ENCODE measurements at regions not wholly inside any gene's neighbourhood (a gene's known extent, or its start where the extent isn't known, plus 50 kb on each side); places are given as distances from the start of the nearest gene placed in this dataset.
"Not testable (repeated sequence)": the region's sequence is repeated elsewhere in the genome, so short reads cannot be mapped to it uniquely, and the experiment has no call there.

- ATAC-seq (no peak), DNase-seq (no peak)
- Mint-ChIP-seq H3K4me3 (no peak overlapping the region), H3K27ac (no peak overlapping the region), H3K36me3 (peaks cover 0 to 4% (median 0%) of the 10 kb centered on the region in 3 donors), H3K27me3 (peaks cover 0 to 2% (median 0%) of the 10 kb centered on the region in 5 donors), H3K4me1 (no peaks in the 10 kb centered on the region), H3K9me3 (peaks cover 0 to 10% (median 7%) of the 10 kb centered on the region in 9 donors)
- POLR2A ChIA-PET, result no interaction called here
These were observed 242.4 kb upstream of the KIAA1217 start for GRCh38 chr10:23966504-23967051.

- Mint-ChIP-seq H3K27me3 (peaks cover 0 to 2% (median 0%) of the 10 kb centered on the region in 5 donors), H3K36me3 (peaks cover 0 to 4% (median 0%) of the 10 kb centered on the region in 3 donors), H3K27ac (no peak overlapping the region), H3K9me3 (peaks cover 0 to 25% (median 7%) of the 10 kb centered on the region in 9 donors), H3K4me1 (no peaks in the 10 kb centered on the region), H3K4me3 (no peak overlapping the region)
- ATAC-seq (no peak), DNase-seq (no peak)
- POLR2A ChIA-PET, result no interaction called here
These were observed 240.6 kb upstream of the KIAA1217 start for GRCh38 chr10:23968301-23968700.

GRCh38 chr10:23974746-23975272, 234.1 kb upstream of the KIAA1217 start:
- peaks cover 0 to 4% (median 0%) of the 10 kb centered on the region in 3 donors for H3K36me3 Mint-ChIP-seq
- POLR2A ChIA-PET, result no interaction called here

GRCh38 chr10:23975431-23975830, 233.5 kb upstream of the KIAA1217 start:
- Mint-ChIP-seq H3K9me3 (peaks cover 0 to 35% (median 6%) of the 10 kb centered on the region in 9 donors), H3K27me3 (peaks cover 0 to 8% (median 2%) of the 10 kb centered on the region in 5 donors), H3K4me3 (no peak overlapping the region), H3K27ac (no peak overlapping the region), H3K36me3 (peaks cover 0 to 4% (median 0%) of the 10 kb centered on the region in 3 donors), H3K4me1 (no peaks in the 10 kb centered on the region)
- ATAC-seq (no peak), DNase-seq (no peak)
- POLR2A ChIA-PET, result no interaction called here

More at GRCh38 chr10:23974746-23975272, 234.1 kb upstream of the KIAA1217 start:
- peaks cover 0 to 35% (median 6%) of the 10 kb centered on the region in 9 donors for H3K9me3 Mint-ChIP-seq
- no peak for DNase-seq
- H3K4me3 Mint-ChIP-seq, result no peak overlapping the region
- H3K27me3 Mint-ChIP-seq, result peaks cover 0 to 3% (median 0%) of the 10 kb centered on the region in 5 donors
- no peak overlapping the region for H3K27ac Mint-ChIP-seq
- ATAC-seq, result no peak
- H3K4me1 Mint-ChIP-seq, result no peaks in the 10 kb centered on the region

- Mint-ChIP-seq H3K4me1 (no peaks in the 10 kb centered on the region), H3K9me3 (peaks cover 0 to 28% (median 2%) of the 10 kb centered on the region in 9 donors), H3K4me3 (no peak overlapping the region), H3K27me3 (peaks cover 2 to 16% (median 3%) of the 10 kb centered on the region in 5 donors), H3K27ac (no peak overlapping the region), H3K36me3 (peaks cover 0 to under 1% (median 0%) of the 10 kb centered on the region in 3 donors)
- POLR2A ChIA-PET, result no interaction called here
- DNase-seq (no peak), ATAC-seq (no peak)
These were observed 232.7 kb upstream of the KIAA1217 start for GRCh38 chr10:23976275-23976674.

GRCh38 chr10:23978317-23978716, 230.6 kb upstream of the KIAA1217 start:
- Mint-ChIP-seq H3K9me3 (peaks cover 0 to 21% (median 0%) of the 10 kb centered on the region in 9 donors), H3K27ac (no peak overlapping the region), H3K4me1 (no peaks in the 10 kb centered on the region), H3K4me3 (no peak overlapping the region), H3K27me3 (peaks cover 2 to 24% (median 3%) of the 10 kb centered on the region in 5 donors), H3K36me3 (no peaks in the 10 kb centered on the region)
- POLR2A ChIA-PET, result no interaction called here
- DNase-seq (no peak), ATAC-seq (no peak)

- DNase-seq, result no peak
- Mint-ChIP-seq H3K4me3 (no peak overlapping the region), H3K4me1 (no peaks in the 10 kb centered on the region), H3K9me3 (peaks cover 0 to 22% (median 2%) of the 10 kb centered on the region in 9 donors), H3K27ac (no peak overlapping the region), H3K36me3 (no peaks in the 10 kb centered on the region), H3K27me3 (peaks cover 2 to 24% (median 3%) of the 10 kb centered on the region in 5 donors)
- POLR2A ChIA-PET, result no interaction called here
- ATAC-seq, result no peak
These were observed 228.8 kb upstream of the KIAA1217 start for GRCh38 chr10:23980094-23980493.

- Mint-ChIP-seq H3K9me3 (peaks cover 0 to 22% (median 2%) of the 10 kb centered on the region in 9 donors), H3K27me3 (peaks cover 2 to 24% (median 3%) of the 10 kb centered on the region in 5 donors), H3K4me1 (no peaks in the 10 kb centered on the region), H3K27ac (no peak overlapping the region), H3K4me3 (no peak overlapping the region), H3K36me3 (no peaks in the 10 kb centered on the region)
- POLR2A ChIA-PET, result no interaction called here
- no peak for ATAC-seq
- no peak for DNase-seq
These were observed 227.2 kb upstream of the KIAA1217 start for GRCh38 chr10:23981520-23982309.

- DNase-seq, POLR2A ChIA-PET, H3K4me1 Mint-ChIP-seq, H3K4me3 Mint-ChIP-seq, H3K27ac Mint-ChIP-seq, H3K36me3 Mint-ChIP-seq, ATAC-seq: not testable (repeated sequence)
- Mint-ChIP-seq H3K27me3 (peaks cover 2 to 24% (median 3%) of the 10 kb centered on the region in 5 donors), H3K9me3 (peaks cover 0 to 22% (median 0%) of the 10 kb centered on the region in 9 donors)
These were observed 224.5 kb upstream of the KIAA1217 start for GRCh38 chr10:23984405-23984804.

GRCh38 chr10:23988006-23988405, 220.9 kb upstream of the KIAA1217 start:
- Mint-ChIP-seq H3K27ac (no peak overlapping the region), H3K36me3 (no peaks in the 10 kb centered on the region), H3K4me3 (no peak overlapping the region), H3K27me3 (peaks cover 0 to 1% (median 0%) of the 10 kb centered on the region in 5 donors), H3K4me1 (no peaks in the 10 kb centered on the region), H3K9me3 (peaks cover 0 to 13% (median 0%) of the 10 kb centered on the region in 9 donors)
- POLR2A ChIA-PET, result no interaction called here
- DNase-seq, result no peak
- ATAC-seq, result no peak

GRCh38 chr10:23994459-23995046, 214.4 kb upstream of the KIAA1217 start:
- peaks cover 0 to 4% (median 0%) of the 10 kb centered on the region in 5 donors for H3K27me3 Mint-ChIP-seq
- POLR2A ChIA-PET, result no interaction called here
- no peaks in the 10 kb centered on the region for H3K36me3 Mint-ChIP-seq
- DNase-seq (no peak), ATAC-seq (no peak)
- H3K27ac Mint-ChIP-seq, result no peak overlapping the region
- H3K4me1 Mint-ChIP-seq, result no peaks in the 10 kb centered on the region
- H3K4me3 Mint-ChIP-seq, result no peak overlapping the region
- H3K9me3 Mint-ChIP-seq, result no peaks in the 10 kb centered on the region

GRCh38 chr10:23999445-23999844, 209.5 kb upstream of the KIAA1217 start:
- DNase-seq (no peak), ATAC-seq (no peak)
- POLR2A ChIA-PET, result no interaction called here
- Mint-ChIP-seq H3K4me1 (no peaks in the 10 kb centered on the region), H3K9me3 (no peaks in the 10 kb centered on the region), H3K27ac (no peak overlapping the region), H3K27me3 (peaks cover 0 to 4% (median 0%) of the 10 kb centered on the region in 5 donors), H3K4me3 (no peak overlapping the region), H3K36me3 (no peaks in the 10 kb centered on the region)

- POLR2A ChIA-PET, result no interaction called here
- no peaks in the 10 kb centered on the region for H3K9me3 Mint-ChIP-seq
- peaks cover 0 to 1% (median 0%) of the 10 kb centered on the region in 5 donors for H3K27me3 Mint-ChIP-seq
- H3K27ac Mint-ChIP-seq, result no peak overlapping the region
- H3K36me3 Mint-ChIP-seq, result no peaks in the 10 kb centered on the region
- no peak for ATAC-seq
- no peak overlapping the region for H3K4me3 Mint-ChIP-seq
- no peak for DNase-seq
- no peaks in the 10 kb centered on the region for H3K4me1 Mint-ChIP-seq
These were observed 208.6 kb upstream of the KIAA1217 start for GRCh38 chr10:24000271-24000813.
